GM19468 (cell line): ENCODE measurements at regions not wholly inside any gene's neighbourhood (a gene's known extent, or its start where the extent isn't known, plus 50 kb on each side); places are given as distances from the start of the nearest gene placed in this dataset.
A peak's percentile ranks its signal among the peaks of the same experiment; 100 is the strongest.

Source experiments
- ATAC-seq: cut with Tn5 transposase; IDR thresholded peaks from one replicate; pipeline ENCODE4 v1.9.1; 2021; ENCODE audit warnings: mild to moderate bottlenecking, moderate library complexity, moderate number of reproducible peaks; ENCODE audit not compliant: unreplicated experiment; ENCODE audit errors: extremely low read depth

- ATAC-seq: no peak
Measured at GRCh38 chr1:61627365-61627764, 97.6 kb downstream of the TM2D1 start.

DNA sequence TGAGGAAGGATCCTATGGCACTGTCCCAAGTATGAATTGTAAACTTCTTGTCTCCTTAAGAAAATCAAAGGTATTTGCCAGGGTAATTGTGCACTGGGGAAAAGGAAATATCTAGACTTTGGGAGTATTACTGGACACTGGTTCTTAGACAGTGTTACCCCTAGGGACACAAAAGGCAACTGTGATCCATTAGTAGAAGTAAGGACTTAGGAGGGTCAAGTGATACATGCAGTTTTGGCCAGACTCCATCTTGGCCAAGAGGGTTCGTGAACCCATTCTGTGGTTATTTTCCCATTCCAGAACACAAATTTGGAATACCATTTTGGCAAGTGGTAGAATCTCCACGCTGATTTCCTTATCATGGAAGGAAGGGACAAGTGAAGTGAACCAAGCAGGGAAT is 98.1 kb downstream of the TM2D1 start:
- no peak for ATAC-seq

DNA sequence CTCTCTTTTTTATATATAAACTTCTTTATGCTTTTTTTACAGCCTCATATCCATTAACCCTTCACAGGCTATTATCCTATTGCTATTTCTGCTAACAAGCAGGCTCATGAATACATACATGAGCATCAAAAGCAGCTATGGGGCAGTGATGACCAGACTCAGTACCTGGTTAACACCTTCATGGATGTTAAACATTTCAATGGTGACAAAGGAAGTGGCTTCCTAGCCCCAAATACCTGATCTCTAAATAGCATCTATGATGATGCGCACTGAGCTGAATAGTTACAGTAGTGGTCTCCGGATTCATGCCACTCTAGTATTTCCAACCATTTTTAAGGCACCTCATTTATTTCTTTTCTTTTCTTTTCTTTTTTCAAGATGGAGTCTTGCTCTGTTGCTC is 101.1 kb downstream of the TM2D1 start:
- ATAC-seq: no peak

- ATAC-seq: no peak
Measured at GRCh38 chr1:61620536-61620935, 104.4 kb downstream of the TM2D1 start.

DNA sequence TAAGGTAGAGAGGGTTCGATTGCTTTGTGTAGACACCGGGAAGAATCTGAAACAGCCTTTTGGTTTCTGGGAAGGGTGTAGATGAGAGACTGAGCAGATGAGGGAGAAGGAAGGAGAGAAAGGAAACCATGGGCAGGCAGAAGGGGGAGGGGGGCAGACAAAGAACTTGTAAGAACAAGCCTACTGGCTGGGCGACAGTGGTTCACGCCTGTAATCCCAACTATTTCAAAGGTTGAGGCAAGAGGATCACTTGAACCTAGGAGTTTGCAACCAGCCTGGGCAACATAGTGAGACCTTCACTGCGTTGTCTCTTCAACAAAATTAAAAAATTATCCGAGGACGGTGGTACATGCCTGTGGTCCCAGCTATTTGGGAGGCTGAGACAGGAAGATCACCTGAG is 106.2 kb downstream of the TM2D1 start:
- ATAC-seq: no peak

GRCh38 chr1:61618193-61618592 is 106.7 kb downstream of the TM2D1 start:
- no peak for ATAC-seq

DNA sequence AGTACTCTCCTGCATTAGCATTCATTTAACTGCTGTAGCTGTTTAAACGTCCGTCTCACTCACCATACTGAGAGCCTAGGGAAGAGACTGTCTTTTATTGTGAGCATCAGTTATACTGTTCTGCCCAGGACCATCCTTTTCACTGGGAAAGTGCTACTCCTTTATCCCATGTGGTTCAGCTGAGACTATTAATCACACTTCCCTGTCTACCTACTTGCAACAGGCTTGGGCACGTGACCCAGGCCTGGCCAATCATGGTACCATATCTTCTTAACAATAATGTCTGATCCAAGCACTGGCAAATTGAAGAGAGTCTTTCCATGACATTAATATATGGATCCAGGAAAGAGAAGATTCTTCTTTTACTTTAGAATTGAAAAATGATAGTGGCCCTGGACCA is 108.1 kb downstream of the TM2D1 start:
- ATAC-seq: no peak

DNA sequence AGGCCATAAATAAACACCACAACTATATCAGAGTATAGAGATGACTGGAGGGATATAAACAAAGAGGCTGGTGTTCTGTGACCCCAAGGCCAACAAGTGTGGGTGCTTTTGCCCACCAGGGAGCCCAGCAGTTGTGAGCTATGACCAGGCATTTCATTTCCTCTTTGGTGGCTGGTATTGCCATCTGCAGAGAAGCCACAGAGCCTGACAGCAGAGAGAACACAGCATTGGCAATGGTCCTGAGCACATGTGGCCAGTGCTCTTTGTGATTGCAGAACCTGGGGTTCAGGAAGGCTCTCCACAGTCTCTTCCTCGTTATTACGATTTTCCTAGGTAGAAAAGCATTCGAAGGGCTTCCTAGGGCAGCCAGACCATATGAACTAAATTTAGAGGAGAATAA is 112.3 kb downstream of the TM2D1 start:
- ATAC-seq: no peak

DNA sequence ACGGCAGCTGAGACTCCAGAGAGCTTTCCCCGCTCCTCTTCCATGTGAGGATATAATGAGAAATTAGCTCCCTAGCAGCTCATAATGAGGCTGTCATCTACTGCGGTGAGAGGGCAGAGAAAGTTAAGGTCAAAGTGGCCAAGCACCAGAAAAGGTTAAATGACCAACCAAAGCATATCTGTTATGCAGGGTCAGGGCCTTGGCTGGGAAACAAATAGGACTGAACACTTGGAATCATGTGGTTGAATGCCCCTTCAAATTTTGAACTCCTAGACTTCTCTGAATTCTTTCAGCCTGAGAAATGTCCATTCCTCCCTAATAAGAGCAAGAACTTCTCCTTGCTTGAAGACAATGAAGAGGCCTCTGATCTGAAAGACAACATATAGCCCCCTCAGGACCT is 115.9 kb downstream of the TM2D1 start:
- no peak for ATAC-seq

- ATAC-seq: no peak
Measured at GRCh38 chr1:61607448-61607847, 117.5 kb downstream of the TM2D1 start.

GRCh38 chr1:61606448-61607312 is 118.3 kb downstream of the TM2D1 start:
- no peak for ATAC-seq

GRCh38 chr1:61605607-61606321 is 119.2 kb downstream of the TM2D1 start:
- ATAC-seq: no peak

DNA sequence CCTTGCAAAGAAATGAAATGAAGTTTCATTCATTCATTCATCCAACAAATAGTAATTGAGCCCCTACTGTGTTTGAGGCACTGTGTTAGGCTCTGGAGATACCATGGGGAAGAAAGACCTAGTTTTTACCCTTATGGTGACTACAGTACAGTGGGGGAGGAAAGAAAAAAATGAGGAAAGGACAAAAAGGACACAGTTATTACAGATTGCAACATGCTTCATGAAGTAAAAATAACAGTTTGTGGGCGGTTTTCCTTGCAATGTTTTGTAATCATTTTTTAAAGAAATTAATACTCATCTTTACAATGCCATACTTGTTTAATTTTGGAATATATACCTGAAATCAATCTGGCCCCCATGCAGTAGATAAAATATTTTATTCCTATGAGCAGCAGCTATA is 120.3 kb downstream of the TM2D1 start:
- ATAC-seq: no peak

- ATAC-seq: no peak
Measured at GRCh38 chr1:61604261-61604660, 120.7 kb downstream of the TM2D1 start.

GRCh38 chr1:61602663-61603062 is 122.3 kb downstream of the TM2D1 start:
- ATAC-seq: no peak

DNA sequence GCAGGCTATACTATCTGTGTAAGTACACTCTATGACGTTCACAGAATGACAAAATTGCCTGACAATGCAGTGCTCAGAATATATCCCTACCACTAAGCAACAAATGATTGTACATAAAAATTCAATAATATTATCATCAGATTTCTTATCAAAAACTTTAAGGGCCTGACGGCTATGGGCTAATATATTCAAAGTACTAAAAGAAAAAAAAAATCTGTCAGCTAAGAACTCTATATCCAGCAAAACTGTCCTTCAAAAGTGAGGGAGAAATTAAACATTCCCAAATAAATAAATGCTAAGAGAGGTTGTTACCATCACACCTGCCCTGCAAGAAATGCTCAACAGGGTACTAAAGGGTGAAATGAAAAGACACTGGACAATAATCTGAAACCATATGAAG is 127.3 kb downstream of the TM2D1 start:
- ATAC-seq: no peak

GRCh38 chr1:61593331-61593730 is 131.6 kb downstream of the TM2D1 start:
- ATAC-seq: no peak

DNA sequence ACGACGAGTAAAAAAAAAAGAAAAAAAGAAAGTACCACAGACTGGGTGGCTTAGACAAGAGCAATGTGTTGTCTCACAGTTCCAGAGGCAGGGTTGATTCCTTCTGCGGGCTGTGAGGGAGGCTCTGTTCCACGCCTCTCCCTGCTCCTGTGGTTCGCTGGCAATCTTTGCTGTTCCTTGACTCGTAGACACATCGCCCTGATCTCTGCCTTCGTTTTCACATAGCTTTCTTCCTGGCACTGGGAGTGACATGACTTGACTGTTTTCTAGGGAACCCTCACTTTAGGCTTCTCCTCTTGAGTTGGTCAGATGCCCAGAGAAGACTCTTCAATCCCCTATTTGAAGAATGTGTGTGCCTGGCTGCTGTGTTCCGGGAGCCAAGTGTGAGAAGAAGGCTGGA is 133.6 kb downstream of the TM2D1 start:
- ATAC-seq: no peak

DNA sequence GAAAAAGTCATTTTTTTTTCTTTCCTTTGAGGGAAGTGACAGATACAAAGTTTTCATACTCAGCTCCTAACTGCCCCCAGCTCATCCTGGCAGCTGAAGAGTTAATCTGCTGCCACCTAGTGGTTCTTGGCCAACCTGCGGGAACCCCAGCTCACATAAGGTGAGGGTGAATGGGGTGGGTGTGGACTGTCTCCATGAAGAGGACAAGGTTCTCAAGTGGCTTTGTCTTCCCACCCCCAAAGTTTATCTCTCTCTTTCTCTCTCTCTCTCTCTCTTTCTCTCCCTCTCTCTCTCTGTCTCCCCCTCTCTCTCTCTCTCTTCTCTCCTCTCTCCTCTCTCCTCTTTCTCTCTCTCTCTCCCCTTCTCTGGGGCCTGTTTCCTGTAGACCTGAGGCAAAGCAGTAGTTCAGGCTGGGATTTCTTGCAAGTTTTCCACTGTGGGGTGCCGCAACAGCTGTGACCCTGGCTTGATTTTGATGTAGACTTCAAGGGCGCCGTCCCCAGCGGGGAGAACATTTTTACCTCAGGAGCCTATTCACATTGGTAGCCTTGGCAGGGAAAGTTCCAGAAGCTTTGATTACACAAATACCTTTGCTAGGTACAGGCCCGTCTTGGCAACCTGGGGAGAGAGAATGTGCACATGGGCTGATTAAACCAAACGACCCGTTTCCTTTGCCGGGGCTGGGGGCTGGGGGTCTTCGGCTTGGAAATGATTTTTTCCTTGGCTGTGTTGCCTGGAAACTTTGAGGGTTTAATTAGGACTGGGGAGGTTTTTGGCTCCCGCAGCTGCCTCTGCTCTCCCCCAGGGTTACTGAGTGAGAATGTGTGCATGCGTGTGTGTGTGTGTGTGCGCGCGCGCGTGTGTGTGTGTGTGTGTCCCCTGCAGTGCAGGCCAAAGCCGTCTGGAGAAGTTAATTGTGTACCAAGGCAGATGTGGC is 135.9 kb downstream of the TM2D1 start:
- peak; percentile 86 for ATAC-seq

- no peak for ATAC-seq
Measured at GRCh38 chr1:61585714-61586113, 139.2 kb downstream of the TM2D1 start.

- no peak for ATAC-seq
Measured at GRCh38 chr1:61583703-61584102, 141.2 kb downstream of the TM2D1 start.
